Neural progenitor cell (in vitro differentiated cells): ENCODE measurements at regions not wholly inside any gene's neighbourhood (a gene's known extent, or its start where the extent isn't known, plus 50 kb on each side); places are given as distances from the start of the nearest gene placed in this dataset.
"Not testable (repeated sequence)": the region's sequence is repeated elsewhere in the genome, so short reads cannot be mapped to it uniquely, and the experiment has no call there.

Experiments
- DNase-seq: peaks from one replicate; pipeline ENCODE4 v3.0.0-alpha.2; 2016; ENCODE audit warnings: low spot score
- H2AFZ ChIP-seq: fragments of 200-600 bp; sonication (generic); replicated peaks from 2 replicates; pipeline ENCODE4 v1.6.1; 2016; ENCODE audit warnings: antibody characterized with exemption
- H3F3A ChIP-seq: fragments of 200-600 bp; sonication (generic); 2 replicates; pipeline ENCODE4 v1.6.1; 2016; ENCODE audit warnings: antibody characterized with exemption, low read depth
- H3K27ac ChIP-seq: fragments of 200-600 bp; sonication (generic); 2 replicates; pipeline ENCODE4 v1.5.1; 2016; ENCODE audit warnings: mild to moderate bottlenecking
- H3K27me3 ChIP-seq: fragments of 200-600 bp; sonication (generic); 2 replicates; pipeline ENCODE4 v1.6.1; 2016; ENCODE audit warnings: mild to moderate bottlenecking, moderate library complexity
- H3K36me3 ChIP-seq: fragments of 200-600 bp; sonication (generic); 2 replicates; pipeline ENCODE4 v1.5.1; 2016
- H3K4me1 ChIP-seq: fragments of 200-600 bp; sonication (generic); 2 replicates; pipeline ENCODE4 v1.6.1; 2016; ENCODE audit warnings: mixed run types
- H3K4me2 ChIP-seq: fragments of 200-600 bp; sonication (generic); 2 replicates; pipeline ENCODE4 v1.6.1; 2016
- H3K4me3 ChIP-seq: fragments of 200-600 bp; sonication (generic); 2 replicates; pipeline ENCODE4 v1.5.1; 2016
- H3K79me2 ChIP-seq: fragments of 200-600 bp; sonication (generic); 2 replicates; pipeline ENCODE4 v1.6.1; 2016; ENCODE audit warnings: low read depth
- H3K9ac ChIP-seq: fragments of 200-600 bp; sonication (generic); 2 replicates; pipeline ENCODE4 v1.6.1; 2016
- H3K9me3 ChIP-seq: fragments of 200-600 bp; sonication (generic); 2 replicates; pipeline ENCODE4 v1.5.1; 2016; ENCODE audit warnings: low read depth
- H4K20me1 ChIP-seq: fragments of 200-600 bp; sonication (generic); 2 replicates; pipeline ENCODE4 v1.6.1; 2016; ENCODE audit warnings: low read depth
- H3K27ac Mint-ChIP-seq: 3 replicates; pipeline ENCODE4 v1.8.0; 2021; ENCODE audit warnings: mixed read lengths
- H3K27me3 Mint-ChIP-seq: 2 replicates; pipeline ENCODE4 v1.8.0; 2022; ENCODE audit warnings: low read depth, mild to moderate bottlenecking, inconsistent platforms, moderate library complexity, mixed read lengths; ENCODE audit not compliant: insufficient read depth
- H3K36me3 Mint-ChIP-seq: 3 replicates; pipeline ENCODE4 v1.8.0; 2021; ENCODE audit warnings: mixed read lengths
- H3K4me1 Mint-ChIP-seq: 3 replicates; pipeline ENCODE4 v1.8.0; 2021; ENCODE audit warnings: mixed read lengths
- H3K4me3 Mint-ChIP-seq: 3 replicates; pipeline ENCODE4 v1.8.0; 2021; ENCODE audit warnings: mild to moderate bottlenecking, moderate library complexity, mixed read lengths
- H3K9me3 Mint-ChIP-seq: 3 replicates; pipeline ENCODE4 v1.8.0; 2020; ENCODE audit warnings: mixed read lengths
- EZH2 ChIP-seq: fragments of 200-600 bp; sonication (generic); IDR thresholded peaks from 2 replicates; pipeline ENCODE4 v1.6.1; 2017; ENCODE audit warnings: antibody characterized with exemption, mild to moderate bottlenecking, moderate library complexity
- EZH2phosphoT487 ChIP-seq: fragments of 200-600 bp; sonication (generic); IDR thresholded peaks from 2 replicates; pipeline ENCODE4 v1.6.1; 2017; ENCODE audit warnings: antibody characterized with exemption
- TF ChIP-seq, protein P1 (sequence below): fragments of 200-600 bp; sonication (generic); IDR thresholded peaks from 2 replicates; pipeline ENCODE4 v1.5.1; 2017; ENCODE audit warnings: antibody characterized with exemption, mild to moderate bottlenecking

DNA sequence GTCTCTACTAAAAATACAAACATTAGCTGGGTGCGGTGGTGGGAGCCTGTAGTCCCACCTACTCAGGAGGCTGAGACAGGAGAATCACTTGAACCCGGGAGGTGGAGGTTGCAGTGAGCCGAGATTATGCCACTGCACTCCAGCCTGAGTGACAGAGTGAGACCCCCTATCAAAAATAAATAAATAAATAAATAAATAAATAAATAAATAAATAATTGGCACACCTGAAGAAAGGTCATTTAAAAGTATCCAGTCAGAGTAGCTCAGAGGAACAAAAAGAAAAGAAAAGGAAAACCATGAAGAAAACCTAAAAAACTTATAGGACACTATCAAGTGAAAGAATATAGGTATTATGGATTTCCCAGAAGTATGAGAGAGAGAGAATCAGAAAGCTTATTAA, 330.1 kb upstream of the AR start:
- not testable (repeated sequence) for H3K36me3 ChIP-seq, H3K27ac ChIP-seq, H3K4me3 Mint-ChIP-seq, H3K9me3 Mint-ChIP-seq, H3F3A ChIP-seq, H3K36me3 Mint-ChIP-seq, H3K9me3 ChIP-seq, DNase-seq, H3K27ac Mint-ChIP-seq, H3K4me1 Mint-ChIP-seq, H3K9ac ChIP-seq, H3K4me1 ChIP-seq, H3K4me2 ChIP-seq, H3K27me3 ChIP-seq, H3K79me2 ChIP-seq, H3K4me3 ChIP-seq, H3K27me3 Mint-ChIP-seq, H2AFZ ChIP-seq, H4K20me1 ChIP-seq

DNA sequence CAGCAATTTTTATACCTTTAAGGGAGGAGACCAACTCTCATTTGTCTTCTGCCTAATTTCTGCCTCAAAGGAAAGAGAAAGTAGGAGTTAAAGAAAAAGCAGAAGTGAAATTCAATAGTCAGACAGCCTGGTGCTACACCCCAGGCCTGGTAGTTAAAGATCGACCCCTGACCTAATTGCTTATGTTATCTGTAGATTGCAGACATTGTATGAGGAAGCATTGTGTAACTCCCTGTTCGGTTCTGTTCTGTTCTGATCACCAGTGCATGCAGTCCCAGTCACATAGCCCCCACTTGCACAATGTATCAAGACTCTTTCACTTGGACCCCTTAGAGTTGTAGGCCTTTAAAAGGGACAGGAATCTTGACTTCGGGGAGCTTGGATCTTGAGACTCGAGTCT, 335.9 kb upstream of the AR start:
- Histone ChIP-seq H3K36me3 (no peaks in the 10 kb centered on the region), H3K79me2 (no peaks in the 10 kb centered on the region), H3K9me3 (peaks cover 3% of the 10 kb centered on the region), H3K4me2 (no peak overlapping the region), H2AFZ (no peak overlapping the region), H3K9ac (no peak overlapping the region), H3K27ac (no peak overlapping the region), H3F3A (no peaks in the 10 kb centered on the region), H3K4me1 (no peaks in the 10 kb centered on the region), H3K27me3 (no peaks in the 10 kb centered on the region), H4K20me1 (no peaks in the 10 kb centered on the region), H3K4me3 (no peak overlapping the region)
- TF ChIP-seq, protein P1, sequence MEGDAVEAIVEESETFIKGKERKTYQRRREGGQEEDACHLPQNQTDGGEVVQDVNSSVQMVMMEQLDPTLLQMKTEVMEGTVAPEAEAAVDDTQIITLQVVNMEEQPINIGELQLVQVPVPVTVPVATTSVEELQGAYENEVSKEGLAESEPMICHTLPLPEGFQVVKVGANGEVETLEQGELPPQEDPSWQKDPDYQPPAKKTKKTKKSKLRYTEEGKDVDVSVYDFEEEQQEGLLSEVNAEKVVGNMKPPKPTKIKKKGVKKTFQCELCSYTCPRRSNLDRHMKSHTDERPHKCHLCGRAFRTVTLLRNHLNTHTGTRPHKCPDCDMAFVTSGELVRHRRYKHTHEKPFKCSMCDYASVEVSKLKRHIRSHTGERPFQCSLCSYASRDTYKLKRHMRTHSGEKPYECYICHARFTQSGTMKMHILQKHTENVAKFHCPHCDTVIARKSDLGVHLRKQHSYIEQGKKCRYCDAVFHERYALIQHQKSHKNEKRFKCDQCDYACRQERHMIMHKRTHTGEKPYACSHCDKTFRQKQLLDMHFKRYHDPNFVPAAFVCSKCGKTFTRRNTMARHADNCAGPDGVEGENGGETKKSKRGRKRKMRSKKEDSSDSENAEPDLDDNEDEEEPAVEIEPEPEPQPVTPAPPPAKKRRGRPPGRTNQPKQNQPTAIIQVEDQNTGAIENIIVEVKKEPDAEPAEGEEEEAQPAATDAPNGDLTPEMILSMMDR = no peak
- no peak for TF ChIP-seq EZH2
- TF ChIP-seq EZH2phosphoT487 = no peak
- Mint-ChIP-seq H3K4me1 (no peaks in the 10 kb centered on the region), H3K36me3 (no peaks in the 10 kb centered on the region), H3K9me3 (peaks cover 2% of the 10 kb centered on the region), H3K27me3 (no peaks in the 10 kb centered on the region), H3K4me3 (no peak overlapping the region), H3K27ac (no peak overlapping the region)
- no peak for DNase-seq

DNA sequence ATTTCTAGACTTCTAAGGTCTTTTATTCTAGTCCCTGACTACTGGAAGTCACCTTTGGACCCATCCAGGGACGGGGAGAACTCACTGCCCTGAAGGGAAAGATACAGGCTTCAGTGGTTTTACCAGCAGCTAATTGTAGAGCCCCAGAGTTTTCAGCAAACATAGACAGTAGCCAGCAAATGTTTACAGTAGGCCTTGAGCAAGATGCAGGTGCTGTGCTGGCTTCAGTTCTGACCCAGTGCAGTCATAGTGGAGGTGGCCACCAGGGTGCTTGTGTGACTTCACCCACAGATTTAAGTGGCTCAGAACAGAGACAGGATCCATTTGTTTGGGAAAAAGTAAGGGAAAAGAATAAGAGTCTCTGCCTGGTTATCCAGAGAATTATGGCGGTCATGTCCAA, 384.4 kb upstream of the AR start:
- Histone ChIP-seq H3K27me3 (no peaks in the 10 kb centered on the region), H3K4me1 (no peaks in the 10 kb centered on the region), H3K9ac (no peak overlapping the region), H4K20me1 (no peaks in the 10 kb centered on the region), H3K4me3 (no peak overlapping the region), H3K36me3 (no peaks in the 10 kb centered on the region), H3K27ac (no peak overlapping the region), H2AFZ (no peak overlapping the region), H3K79me2 (no peaks in the 10 kb centered on the region), H3F3A (no peaks in the 10 kb centered on the region), H3K9me3 (peaks cover 3% of the 10 kb centered on the region), H3K4me2 (no peak overlapping the region)
- Mint-ChIP-seq H3K27me3 (no peaks in the 10 kb centered on the region), H3K4me3 (no peak overlapping the region), H3K9me3 (peaks cover 4% of the 10 kb centered on the region), H3K27ac (no peak overlapping the region), H3K4me1 (no peaks in the 10 kb centered on the region), H3K36me3 (no peaks in the 10 kb centered on the region)
- DNase-seq = no peak
- TF ChIP-seq EZH2phosphoT487 = no peak
- TF ChIP-seq, protein P1 = no peak
- no peak for TF ChIP-seq EZH2

DNA sequence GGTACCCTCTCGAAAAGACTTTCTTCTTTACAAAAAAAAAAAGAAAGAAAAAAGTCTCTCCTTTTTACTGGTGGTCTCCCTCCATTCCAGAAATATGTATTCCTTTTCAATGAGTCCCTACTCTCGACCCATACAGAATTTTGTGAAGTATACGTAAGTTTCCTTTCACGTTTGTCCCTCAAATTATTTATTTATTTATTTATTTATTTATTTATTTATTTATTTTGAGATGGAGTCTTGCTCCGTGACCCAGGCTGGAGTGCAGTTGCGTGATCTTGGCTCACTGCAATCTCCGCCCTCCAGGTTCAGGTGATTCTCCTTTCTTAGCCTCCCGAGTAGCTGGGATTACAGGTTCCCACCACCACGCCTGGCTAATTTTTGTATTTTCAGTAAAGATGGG, 429.2 kb upstream of the AR start:
- no peak for DNase-seq
- Histone ChIP-seq H3K27me3 (no peaks in the 10 kb centered on the region), H2AFZ (no peak overlapping the region), H3F3A (no peaks in the 10 kb centered on the region), H3K4me1 (no peaks in the 10 kb centered on the region), H3K9ac (no peak overlapping the region), H3K36me3 (no peaks in the 10 kb centered on the region), H3K27ac (no peak overlapping the region), H4K20me1 (no peaks in the 10 kb centered on the region), H3K4me2 (no peak overlapping the region), H3K4me3 (no peak overlapping the region), H3K9me3 (no peaks in the 10 kb centered on the region), H3K79me2 (no peaks in the 10 kb centered on the region)
- no peak for TF ChIP-seq EZH2
- TF ChIP-seq, protein P1 = no peak
- TF ChIP-seq EZH2phosphoT487 = no peak
- H3K9me3 Mint-ChIP-seq = no peaks in the 10 kb centered on the region
- H3K36me3 Mint-ChIP-seq = no peaks in the 10 kb centered on the region
- no peak overlapping the region for H3K4me3 Mint-ChIP-seq
- no peaks in the 10 kb centered on the region for H3K27me3 Mint-ChIP-seq
- no peaks in the 10 kb centered on the region for H3K4me1 Mint-ChIP-seq
- H3K27ac Mint-ChIP-seq = no peak overlapping the region
